GM23248 (cell line): ENCODE measurements at regions not wholly inside any gene's neighbourhood (a gene's known extent, or its start where the extent isn't known, plus 50 kb on each side); places are given as distances from the start of the nearest gene placed in this dataset.

Experiments used
- EZH2 ChIP-seq: fragments of 200-600 bp; sonication (generic); IDR thresholded peaks from 2 replicates; pipeline ENCODE4 v1.6.1; 2018; ENCODE audit warnings: antibody characterized with exemption, mild to moderate bottlenecking; ENCODE audit not compliant: insufficient read depth, poor library complexity, severe bottlenecking
- EZH2phosphoT487 ChIP-seq: fragments of 200-600 bp; sonication (generic); IDR thresholded peaks from 2 replicates; pipeline ENCODE4 v1.6.1; 2018; ENCODE audit warnings: antibody characterized with exemption, moderate library complexity, mild to moderate bottlenecking, low read depth; ENCODE audit not compliant: insufficient read depth

DNA sequence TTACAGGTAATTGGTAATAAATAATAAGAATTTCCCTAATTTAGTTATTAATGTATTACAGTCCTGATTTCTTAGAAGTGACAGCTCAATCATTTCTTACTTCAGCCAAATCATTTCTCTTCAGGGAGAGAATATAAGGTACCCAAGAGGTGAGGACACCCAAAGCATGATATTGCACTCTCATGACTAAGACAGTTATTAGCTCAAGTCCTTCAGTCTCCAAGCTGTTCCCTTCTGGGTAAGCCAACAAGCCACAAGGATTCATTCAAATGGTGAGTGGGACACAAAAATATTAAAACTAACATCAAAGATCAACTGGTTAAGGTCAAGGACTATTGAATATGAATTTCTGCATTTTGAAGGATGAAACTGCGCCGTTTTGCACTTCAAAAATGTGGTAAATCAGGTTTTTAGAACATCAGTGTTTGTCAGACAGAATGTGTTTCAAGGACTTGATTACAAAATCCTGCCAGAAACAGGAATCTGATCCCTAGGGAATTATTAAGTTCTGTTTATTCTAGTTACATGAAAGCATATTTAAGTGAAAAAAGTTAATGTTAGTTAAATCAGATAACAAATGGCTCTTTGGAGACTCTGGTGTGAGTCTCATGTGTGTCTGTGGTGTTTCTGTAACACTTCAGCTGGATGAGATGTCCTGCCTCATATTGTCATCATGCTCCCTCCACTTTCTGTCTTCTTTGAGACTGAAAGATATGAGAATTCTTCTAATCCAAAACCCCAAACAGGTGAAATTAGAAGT is 101.7 kb upstream of the COL8A1 start:
- no peak for TF ChIP-seq EZH2
- TF ChIP-seq EZH2phosphoT487 = no peak
